K562 (cell line): ENCODE measurements at regions not wholly inside any gene's neighbourhood (a gene's known extent, or its start where the extent isn't known, plus 50 kb on each side); places are given as distances from the start of the nearest gene placed in this dataset.

Experiments used
- ATAC-seq: fragments of 200-7000 bp; cut with Tn5 transposase; 3 replicates; pipeline ENCODE4 v1.9.1; 2020; ENCODE audit warnings: moderate library complexity
- BruUV-seq: library from RNA; stranded (reverse); fragments of 400-500 nt; replicated peaks from 2 replicates; lab custom pipeline; 2021; lab: Mats Ljungman, UMichigan
- CTCF ChIA-PET: fragments of 300-600 bp; formaldehyde crosslinking; extraction: SDS; loops from one replicate; lab custom pipeline; 2021; ENCODE audit warnings: low intra/inter-chr PET ratio; lab: Yijun Ruan, JAX
- POLR2A ChIA-PET: fragments of 300-600, 350-650 bp; sonication (Branson Sonifier 250); formaldehyde crosslinking; extraction: SDS; loops from one replicate; lab custom pipeline; 2021; ENCODE audit warnings: antibody characterized with exemption, inconsistent platforms; lab: Yijun Ruan, JAX
- DNase-seq, 4 experiments: peaks; one replicate each; pipeline versions ENCODE4 v3.0.0 to v3.0.0-alpha.2; 2011 to 2018; ENCODE audit warnings: low spot score in 3 of 4, mixed read lengths in 3 of 4; ENCODE audit errors: extremely low read depth in 1 of 4
- FAIRE-seq: peaks from 2 replicates; lab custom pipeline; 2011; peaks lifted over from hg19 to GRCh38; lab: Jason Lieb, UNC
- H2AFZ ChIP-seq: 2 replicates; pipeline ENCODE4 v1.6.0; 2011; ENCODE audit warnings: low read depth, low read length, control low read depth, inconsistent platforms
- H3K27ac ChIP-seq: fragments of 200-600 bp; 3 replicates; pipeline ENCODE4 v1.8.0; 2011; ENCODE audit warnings: low read depth, mild to moderate bottlenecking, control low read depth, inconsistent platforms, low read length, moderate library complexity, mixed read lengths; ENCODE audit errors: extremely low read depth
- H3K27me3 ChIP-seq, 2 experiments: fragments of 300-600 bp in 1 of 2; 2 replicates in 1 of 2; 3 replicates in 1 of 2; pipeline versions ENCODE4 v1.6.0 to v1.8.0; 2011; ENCODE audit warnings: inconsistent platforms in 2 of 2, low read length in 2 of 2, mild to moderate bottlenecking in 1 of 2, mixed read lengths in 1 of 2, moderate library complexity in 1 of 2; ENCODE audit not compliant: control insufficient read depth in 2 of 2, insufficient read depth in 2 of 2
- H3K36me3 ChIP-seq: fragments of 300-600 bp; 3 replicates; pipeline ENCODE4 v1.8.0; 2011; ENCODE audit warnings: mild to moderate bottlenecking, low read length, inconsistent platforms; ENCODE audit not compliant: control insufficient read depth, insufficient read depth
- H3K4me1 ChIP-seq, 2 experiments: fragments of 200-600 bp in 1 of 2; replicated peaks in 1 of 2; 2 replicates in 1 of 2; 3 replicates in 1 of 2; pipeline versions ENCODE4 v1.5.1 to v1.8.0; 2011; ENCODE audit warnings: inconsistent platforms in 2 of 2, low read length in 2 of 2, mild to moderate bottlenecking in 1 of 2, mixed read lengths in 1 of 2, moderate library complexity in 1 of 2; ENCODE audit not compliant: control insufficient read depth in 2 of 2, insufficient read depth in 2 of 2
- H3K4me2 ChIP-seq: 2 replicates; pipeline ENCODE4 v1.6.1; 2011; ENCODE audit warnings: low read length, control low read depth, inconsistent platforms, mixed read lengths; ENCODE audit not compliant: insufficient read depth
- H3K4me3 ChIP-seq: fragments of 200-600 bp; sonication (generic), shearing (Covaris generic); 2 replicates; pipeline ENCODE4 v1.5.1; 2016; ENCODE audit warnings: control low read depth, inconsistent platforms
- H3K79me2 ChIP-seq: fragments of 200-600 bp; 3 replicates; pipeline ENCODE4 v1.8.0; 2011; ENCODE audit warnings: low read length, inconsistent platforms; ENCODE audit not compliant: control insufficient read depth, insufficient read depth
- H3K9ac ChIP-seq, 2 experiments: 2 replicates each; pipeline versions ENCODE4 v1.6.0 to v1.6.1; 2011; ENCODE audit warnings: low read depth in 2 of 2, low read length in 2 of 2, control low read depth in 1 of 2, inconsistent platforms in 1 of 2, mild to moderate bottlenecking in 1 of 2, mixed read lengths in 1 of 2; ENCODE audit not compliant: insufficient read depth in 1 of 2
- H3K9me1 ChIP-seq: one replicate; pipeline ENCODE4 v1.6.0; 2011; ENCODE audit warnings: inconsistent platforms, mild to moderate bottlenecking, low read length, moderate library complexity; ENCODE audit not compliant: control insufficient read depth, insufficient read depth
- H3K9me3 ChIP-seq: replicated peaks from 2 replicates; pipeline ENCODE4 v1.5.1; 2011; ENCODE audit warnings: low read depth, low read length, inconsistent platforms; ENCODE audit not compliant: control insufficient read depth, insufficient read depth
- H4K20me1 ChIP-seq: replicated peaks from 2 replicates; pipeline ENCODE4 v1.6.1; 2011; ENCODE audit warnings: low read length, inconsistent platforms, mixed read lengths; ENCODE audit not compliant: control insufficient read depth, insufficient read depth
- CBX5 ChIP-seq: IDR thresholded peaks from 2 replicates; pipeline ENCODE4 v1.6.1; 2014; ENCODE audit warnings: low read depth, borderline replicate concordance
- MAFG ChIP-seq: fragments of 450-650 bp; conservative IDR thresholded peaks from 2 replicates; pipeline ENCODE4 v1.6.1; 2016; ENCODE audit warnings: missing genetic modification characterization, missing compliant biosample characterization
- ZNF324 ChIP-seq: fragments of 250-450 bp; sonication (Bioruptor Pico); IDR thresholded peaks from 2 replicates; pipeline ENCODE4 v1.4.0; 2020; ENCODE audit warnings: mild to moderate bottlenecking
- ZNF583 ChIP-seq: fragments of 250-450 bp; sonication (Bioruptor Pico); IDR thresholded peaks from 2 replicates; pipeline ENCODE4 v1.4.0; 2020
- ZNF830 ChIP-seq: fragments of 250-450 bp; sonication (Bioruptor Pico); IDR thresholded peaks from 2 replicates; pipeline ENCODE4 v1.5.0; 2021; ENCODE audit warnings: mild to moderate bottlenecking
- WGBS: fragments of 100-300 bp; shearing (Covaris generic); methylation state at CpG from one replicate; pipeline ENCODE4 v1.1.6; 2016; ENCODE audit warnings: low coverage, mixed read lengths; ENCODE audit not compliant: insufficient coverage; ENCODE audit errors: missing lambda C conversion rate; 5-methylcytosine and 5-hydroxymethylcytosine counted together
- in situ Hi-C: fragments of 300-500 bp; cut with MboI; formaldehyde crosslinking; loops from 4 replicates; pipeline ENCODE4 v1.15.0; 2018; ENCODE audit warnings: inconsistent platforms, mixed read lengths
- intact Hi-C: fragments of 100-400 bp; cut with micrococcal nuclease; formaldehyde crosslinking; loops from 2 replicates; pipeline ENCODE4 v1.14.2; 2022
- TF ChIP-seq, protein P1 (sequence below): fragments of 250-450 bp; sonication (Bioruptor Pico); IDR thresholded peaks from 2 replicates; pipeline ENCODE4 v1.8.0; 2021; ENCODE audit warnings: mild to moderate bottlenecking, moderate library complexity
- TF ChIP-seq, protein P2 (sequence below): fragments of 450-650 bp; formaldehyde crosslinking; IDR thresholded peaks from 2 replicates; pipeline ENCODE4 v1.4.0; 2022; ENCODE audit warnings: missing genetic modification characterization
- TF ChIP-seq, protein P3 (sequence below): fragments of 250-450 bp; sonication (Bioruptor Pico); IDR thresholded peaks from 2 replicates; pipeline ENCODE4 v1.5.1; 2021; ENCODE audit warnings: mild to moderate bottlenecking
- TF ChIP-seq, protein P4 (sequence below): fragments of 250-450 bp; sonication (Bioruptor Pico); IDR thresholded peaks from 2 replicates; pipeline ENCODE4 v1.8.0; 2022; ENCODE audit warnings: inconsistent platforms

DNA sequence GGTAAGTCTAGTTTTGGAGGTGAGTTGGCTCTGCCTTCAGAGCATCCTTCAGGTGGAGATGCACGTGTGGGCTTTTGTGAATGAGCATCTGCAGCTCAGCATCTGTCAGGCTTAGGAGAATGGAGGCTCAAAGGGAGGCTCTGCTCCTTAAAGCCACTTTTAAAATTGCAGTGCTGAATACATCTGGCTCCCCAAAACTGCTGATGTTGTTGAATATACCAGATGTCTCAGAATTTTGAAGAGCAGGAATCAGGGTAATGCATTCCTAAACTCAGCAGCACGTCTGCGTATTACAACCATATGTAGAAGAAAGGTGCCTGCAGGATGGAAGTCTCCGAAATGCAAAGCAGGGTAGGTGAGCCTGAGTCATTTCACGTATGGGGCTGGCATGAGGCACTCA is 106.5 kb upstream of the EFEMP1 start:
- FAIRE-seq, result no peak
- Histone ChIP-seq H3K27ac (no peak overlapping the region), H2AFZ (no peak overlapping the region), H3K27me3 (peaks cover 0 to 6% of the 10 kb centered on the region in 2 experiments; a peak in 4 of 5 replicates), H3K4me1 (no peaks in the 10 kb centered on the region), H4K20me1 (no peaks in the 10 kb centered on the region), H3K9ac (no peak overlapping the region), H3K4me3 (no peak overlapping the region), H3K9me3 (no peaks in the 10 kb centered on the region), H3K36me3 (no peaks in the 10 kb centered on the region), H3K4me2 (no peak overlapping the region), H3K9me1 (no peaks in the 10 kb centered on the region), H3K79me2 (no peaks in the 10 kb centered on the region)
- ChIA-PET CTCF (no interaction called here), POLR2A (no interaction called here)
- DNase-seq, result no peak
- no peak for ATAC-seq
- TF ChIP-seq MAFG (tag), result peak; percentile 11; the same call in 1 of the 2 replicates
- TF ChIP-seq, protein P1, sequence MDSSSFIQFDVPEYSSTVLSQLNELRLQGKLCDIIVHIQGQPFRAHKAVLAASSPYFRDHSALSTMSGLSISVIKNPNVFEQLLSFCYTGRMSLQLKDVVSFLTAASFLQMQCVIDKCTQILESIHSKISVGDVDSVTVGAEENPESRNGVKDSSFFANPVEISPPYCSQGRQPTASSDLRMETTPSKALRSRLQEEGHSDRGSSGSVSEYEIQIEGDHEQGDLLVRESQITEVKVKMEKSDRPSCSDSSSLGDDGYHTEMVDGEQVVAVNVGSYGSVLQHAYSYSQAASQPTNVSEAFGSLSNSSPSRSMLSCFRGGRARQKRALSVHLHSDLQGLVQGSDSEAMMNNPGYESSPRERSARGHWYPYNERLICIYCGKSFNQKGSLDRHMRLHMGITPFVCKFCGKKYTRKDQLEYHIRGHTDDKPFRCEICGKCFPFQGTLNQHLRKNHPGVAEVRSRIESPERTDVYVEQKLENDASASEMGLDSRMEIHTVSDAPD (CRISPR knock-in tag), result no peak
- intact Hi-C loops, result no loop called here
- in situ Hi-C loops, result no loop called here
- 0% methylated on average over 5 of the region's 5 CpGs for WGBS
- no TSS peak for BruUV-seq

DNA sequence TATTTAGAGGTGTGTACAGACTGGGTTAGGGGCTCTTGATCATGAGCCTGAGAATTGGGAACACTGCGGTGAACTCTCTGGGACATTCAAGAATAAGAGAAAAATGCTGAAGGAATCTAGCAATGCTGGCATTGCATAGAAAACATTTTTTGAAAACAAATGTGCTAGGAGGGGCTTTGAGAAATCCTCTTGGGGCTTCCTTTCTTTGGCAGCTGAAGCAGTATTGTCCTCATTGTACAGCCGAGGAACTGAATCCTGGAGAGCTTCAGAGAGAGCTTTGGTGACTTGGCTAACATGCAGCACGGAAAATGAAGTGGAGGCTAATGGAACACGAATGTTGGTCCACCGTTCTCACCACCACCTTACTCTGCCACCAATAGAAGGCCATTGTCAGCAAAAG is 107.3 kb upstream of the EFEMP1 start:
- ATAC-seq, result no peak
- ChIA-PET CTCF (no interaction called here), POLR2A (interaction anchor here (0.7 kb wide), 1 partner anchor 19 kb away, joined by 3 read pairs; no protein-coding TSS in a partner anchor)
- intact Hi-C loops (no loop called here), in situ Hi-C loops (no loop called here)
- Histone ChIP-seq H3K27ac (no peak overlapping the region), H3K79me2 (no peaks in the 10 kb centered on the region), H3K36me3 (no peaks in the 10 kb centered on the region), H3K4me1 (no peaks in the 10 kb centered on the region), H4K20me1 (no peaks in the 10 kb centered on the region), H3K9ac (no peak overlapping the region), H3K4me2 (no peak overlapping the region), H3K9me1 (no peaks in the 10 kb centered on the region), H3K9me3 (no peaks in the 10 kb centered on the region), H3K27me3 (peaks cover 0 to 6% of the 10 kb centered on the region in 2 experiments; a peak in 4 of 5 replicates), H2AFZ (no peak overlapping the region), H3K4me3 (no peak overlapping the region)
- DNase-seq, result no peak
- no peak for FAIRE-seq
- BruUV-seq, result no TSS peak
- 4% methylated on average over 5 of the region's 5 CpGs for WGBS
- TF ChIP-seq ZNF830 (no peak), ZNF583 (CRISPR knock-in tag) (no peak), ZNF324 (no peak), CBX5 (no peak)
- TF ChIP-seq, protein P2, sequence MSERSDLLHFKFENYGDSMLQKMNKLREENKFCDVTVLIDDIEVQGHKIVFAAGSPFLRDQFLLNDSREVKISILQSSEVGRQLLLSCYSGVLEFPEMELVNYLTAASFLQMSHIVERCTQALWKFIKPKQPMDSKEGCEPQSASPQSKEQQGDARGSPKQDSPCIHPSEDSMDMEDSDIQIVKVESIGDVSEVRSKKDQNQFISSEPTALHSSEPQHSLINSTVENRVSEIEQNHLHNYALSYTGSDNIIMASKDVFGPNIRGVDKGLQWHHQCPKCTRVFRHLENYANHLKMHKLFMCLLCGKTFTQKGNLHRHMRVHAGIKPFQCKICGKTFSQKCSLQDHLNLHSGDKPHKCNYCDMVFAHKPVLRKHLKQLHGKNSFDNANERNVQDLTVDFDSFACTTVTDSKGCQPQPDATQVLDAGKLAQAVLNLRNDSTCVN (CRISPR knock-in tag), result no peak
- TF ChIP-seq, protein P3, sequence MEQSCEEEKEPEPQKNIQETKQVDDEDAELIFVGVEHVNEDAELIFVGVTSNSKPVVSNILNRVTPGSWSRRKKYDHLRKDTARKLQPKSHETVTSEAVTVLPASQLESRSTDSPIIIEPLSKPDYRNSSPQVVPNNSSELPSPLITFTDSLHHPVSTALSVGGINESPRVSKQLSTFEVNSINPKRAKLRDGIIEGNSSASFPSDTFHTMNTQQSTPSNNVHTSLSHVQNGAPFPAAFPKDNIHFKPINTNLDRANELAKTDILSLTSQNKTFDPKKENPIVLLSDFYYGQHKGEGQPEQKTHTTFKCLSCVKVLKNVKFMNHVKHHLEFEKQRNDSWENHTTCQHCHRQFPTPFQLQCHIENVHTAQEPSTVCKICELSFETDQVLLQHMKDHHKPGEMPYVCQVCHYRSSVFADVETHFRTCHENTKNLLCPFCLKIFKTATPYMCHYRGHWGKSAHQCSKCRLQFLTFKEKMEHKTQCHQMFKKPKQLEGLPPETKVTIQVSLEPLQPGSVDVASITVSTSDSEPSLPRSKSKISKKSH, result no peak
- TF ChIP-seq, protein P4, sequence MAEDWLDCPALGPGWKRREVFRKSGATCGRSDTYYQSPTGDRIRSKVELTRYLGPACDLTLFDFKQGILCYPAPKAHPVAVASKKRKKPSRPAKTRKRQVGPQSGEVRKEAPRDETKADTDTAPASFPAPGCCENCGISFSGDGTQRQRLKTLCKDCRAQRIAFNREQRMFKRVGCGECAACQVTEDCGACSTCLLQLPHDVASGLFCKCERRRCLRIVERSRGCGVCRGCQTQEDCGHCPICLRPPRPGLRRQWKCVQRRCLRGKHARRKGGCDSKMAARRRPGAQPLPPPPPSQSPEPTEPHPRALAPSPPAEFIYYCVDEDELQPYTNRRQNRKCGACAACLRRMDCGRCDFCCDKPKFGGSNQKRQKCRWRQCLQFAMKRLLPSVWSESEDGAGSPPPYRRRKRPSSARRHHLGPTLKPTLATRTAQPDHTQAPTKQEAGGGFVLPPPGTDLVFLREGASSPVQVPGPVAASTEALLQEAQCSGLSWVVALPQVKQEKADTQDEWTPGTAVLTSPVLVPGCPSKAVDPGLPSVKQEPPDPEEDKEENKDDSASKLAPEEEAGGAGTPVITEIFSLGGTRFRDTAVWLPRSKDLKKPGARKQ, result no peak
